H1 (cell line): ENCODE measurements at regions not wholly inside any gene's neighbourhood (a gene's known extent, or its start where the extent isn't known, plus 50 kb on each side); places are given as distances from the start of the nearest gene placed in this dataset.

Source experiments
- CHD2 ChIP-seq: IDR thresholded peaks from 2 replicates; pipeline ENCODE4 v1.6.1; 2012; ENCODE audit warnings: low read length, improper control_type of control experiment
- CTCF ChIP-seq, 3 experiments: IDR thresholded peaks; 1 replicate in 2 of 3; 2 replicates in 1 of 3; pipeline versions ENCODE4 v1.5.1 to v1.6.1; 2011; ENCODE audit warnings: low read length in 3 of 3, mild to moderate bottlenecking in 3 of 3, inconsistent platforms in 2 of 3, low read depth in 1 of 3, moderate library complexity in 1 of 3; ENCODE audit not compliant: insufficient read depth in 1 of 3; ENCODE audit errors: control extremely low read depth in 1 of 3
- EZH2 ChIP-seq: fragments of 200-600 bp; sonication (generic); IDR thresholded peaks from 2 replicates; pipeline ENCODE4 v1.7.1; 2012; ENCODE audit warnings: low read depth, mild to moderate bottlenecking, moderate library complexity, low read length, inconsistent platforms; ENCODE audit not compliant: severe bottlenecking
- MAX ChIP-seq: IDR thresholded peaks from 2 replicates; pipeline ENCODE4 v1.6.1; 2012; ENCODE audit warnings: inconsistent platforms
- POLR2A ChIP-seq, 2 experiments: IDR thresholded peaks; 1 replicate in 1 of 2; 2 replicates in 1 of 2; pipeline ENCODE4 v1.6.1; 2011; ENCODE audit warnings: low read depth in 2 of 2, low read length in 2 of 2, mild to moderate bottlenecking in 2 of 2; ENCODE audit errors: control extremely low read depth in 1 of 2
- POLR2AphosphoS5 ChIP-seq: IDR thresholded peaks from 2 replicates; pipeline ENCODE4 v1.6.1; 2011; ENCODE audit warnings: low read depth, low read length
- RAD21 ChIP-seq, 2 experiments: IDR thresholded peaks in 1 of 2; conservative IDR thresholded peaks in 1 of 2; 2 replicates each; pipeline ENCODE4 v1.6.1; 2011; ENCODE audit warnings: low read depth in 2 of 2, low read length in 2 of 2, improper control_type of control experiment in 1 of 2, inconsistent platforms in 1 of 2, mild to moderate bottlenecking in 1 of 2, moderate library complexity in 1 of 2
- SP1 ChIP-seq: IDR thresholded peaks from 2 replicates; pipeline ENCODE4 v1.6.1; 2011; ENCODE audit warnings: low read depth, low read length
- TAF1 ChIP-seq: IDR thresholded peaks from 2 replicates; pipeline ENCODE4 v1.6.1; 2011; ENCODE audit warnings: mild to moderate bottlenecking, low read depth, low read length
- YY1 ChIP-seq: IDR thresholded peaks from 2 replicates; pipeline ENCODE4 v1.6.1; 2011; ENCODE audit warnings: low read depth, mild to moderate bottlenecking, low read length
- ZNF274 ChIP-seq: IDR thresholded peaks from 2 replicates; pipeline ENCODE4 v1.7.0; 2012; ENCODE audit warnings: low read length, borderline replicate concordance; ENCODE audit errors: extremely low read depth
- TF ChIP-seq, protein P1 (sequence below): IDR thresholded peaks from 2 replicates; pipeline ENCODE4 v1.6.1; 2012; ENCODE audit warnings: low read length, inconsistent platforms
- TF ChIP-seq, protein P2 (sequence below): IDR thresholded peaks from 2 replicates; pipeline ENCODE4 v1.6.1; 2011; ENCODE audit warnings: low read depth, mild to moderate bottlenecking, low read length; ENCODE audit not compliant: insufficient read depth

GRCh38 chrX:46216406-46216805 lies 328.8 kb downstream of the ZNF674 start:
- TF ChIP-seq CTCF (IDR thresholded peaks at IDR 0.05; ENCODE audit: control extremely low read depth in 1 of 3, insufficient read depth in 1 of 3, low read depth in 1 of 3, low read length in 3 of 3) = no peak
- TF ChIP-seq MAX = no peak
- no peak for TF ChIP-seq RAD21 (IDR thresholded peaks at IDR 0.05 in 1 of 2, conservative IDR thresholded peaks at IDR 0.05 in 1 of 2; ENCODE audit: low read depth in 2 of 2, low read length in 2 of 2)
- TF ChIP-seq POLR2A (IDR thresholded peaks at IDR 0.05; ENCODE audit: control extremely low read depth in 1 of 2, low read depth in 2 of 2, low read length in 2 of 2) = no peak
- no peak for TF ChIP-seq SP1
- no peak for TF ChIP-seq POLR2AphosphoS5
- no peak for TF ChIP-seq ZNF274
- TF ChIP-seq, protein P1, sequence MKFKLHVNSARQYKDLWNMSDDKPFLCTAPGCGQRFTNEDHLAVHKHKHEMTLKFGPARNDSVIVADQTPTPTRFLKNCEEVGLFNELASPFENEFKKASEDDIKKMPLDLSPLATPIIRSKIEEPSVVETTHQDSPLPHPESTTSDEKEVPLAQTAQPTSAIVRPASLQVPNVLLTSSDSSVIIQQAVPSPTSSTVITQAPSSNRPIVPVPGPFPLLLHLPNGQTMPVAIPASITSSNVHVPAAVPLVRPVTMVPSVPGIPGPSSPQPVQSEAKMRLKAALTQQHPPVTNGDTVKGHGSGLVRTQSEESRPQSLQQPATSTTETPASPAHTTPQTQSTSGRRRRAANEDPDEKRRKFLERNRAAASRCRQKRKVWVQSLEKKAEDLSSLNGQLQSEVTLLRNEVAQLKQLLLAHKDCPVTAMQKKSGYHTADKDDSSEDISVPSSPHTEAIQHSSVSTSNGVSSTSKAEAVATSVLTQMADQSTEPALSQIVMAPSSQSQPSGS = no peak
- no peak for TF ChIP-seq CHD2
- no peak for TF ChIP-seq TAF1
- TF ChIP-seq, protein P2, sequence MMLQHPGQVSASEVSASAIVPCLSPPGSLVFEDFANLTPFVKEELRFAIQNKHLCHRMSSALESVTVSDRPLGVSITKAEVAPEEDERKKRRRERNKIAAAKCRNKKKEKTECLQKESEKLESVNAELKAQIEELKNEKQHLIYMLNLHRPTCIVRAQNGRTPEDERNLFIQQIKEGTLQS = no peak
- TF ChIP-seq YY1 = no peak
- no peak for TF ChIP-seq EZH2
